IMR-90 (cell line): ENCODE measurements at regions not wholly inside any gene's neighbourhood (a gene's known extent, or its start where the extent isn't known, plus 50 kb on each side); places are given as distances from the start of the nearest gene placed in this dataset.
A peak's percentile ranks its signal among the peaks of the same experiment; 100 is the strongest.

Experiments used
- ATAC-seq: fragments of 200-7000 bp; cut with Tn5 transposase; 2 replicates; pipeline ENCODE4 v1.9.1; 2020; ENCODE audit warnings: low read depth, mild to moderate bottlenecking, moderate library complexity
- BruUV-seq: library from RNA; stranded (reverse); fragments of 400-500 nt; replicated peaks from 2 replicates; lab custom pipeline; 2021; lab: Mats Ljungman, UMichigan
- CTCF ChIA-PET: fragments of 300-600 bp; formaldehyde crosslinking; extraction: SDS; loops from one replicate; lab custom pipeline; 2021; ENCODE audit warnings: antibody characterized with exemption; lab: Yijun Ruan, JAX
- POLR2A ChIA-PET: fragments of 300-600 bp; sonication (Branson Sonifier 250); formaldehyde crosslinking; loops from one replicate; lab custom pipeline; 2022; ENCODE audit warnings: antibody characterized with exemption; ENCODE audit not compliant: unreplicated experiment; lab: Charles Lee
- DNase-seq: peaks from one replicate; pipeline ENCODE4 v3.0.0; 2013
- H2AFZ ChIP-seq: replicated peaks from 2 replicates; pipeline ENCODE3; 2013; ENCODE audit warnings: low read length, mild to moderate bottlenecking; ENCODE audit not compliant: poor library complexity
- H2AK5ac ChIP-seq: 2 replicates; pipeline ENCODE4 v1.6.1; 2013; ENCODE audit warnings: low read depth, low read length, inconsistent platforms
- H2AK9ac ChIP-seq: replicated peaks from 2 replicates; pipeline ENCODE3; 2013; ENCODE audit warnings: mild to moderate bottlenecking, low read depth, low read length, moderate library complexity; ENCODE audit not compliant: poor library complexity
- H2BK120ac ChIP-seq: 2 replicates; pipeline ENCODE4 v1.6.1; 2013; ENCODE audit warnings: low read depth, low read length, inconsistent platforms
- H2BK15ac ChIP-seq: 3 replicates; pipeline ENCODE4 v1.6.1; 2013; ENCODE audit warnings: low read depth, low read length, inconsistent platforms
- H2BK20ac ChIP-seq: 2 replicates; pipeline ENCODE4 v1.6.1; 2013; ENCODE audit warnings: low read depth, mild to moderate bottlenecking, inconsistent platforms, low read length, moderate library complexity
- H2BK5ac ChIP-seq: 2 replicates; pipeline ENCODE4 v1.6.1; 2013; ENCODE audit warnings: mild to moderate bottlenecking, low read depth, low read length, inconsistent platforms; ENCODE audit not compliant: poor library complexity, severe bottlenecking
- H3K14ac ChIP-seq: replicated peaks from 2 replicates; pipeline ENCODE4 v1.6.1; 2013; ENCODE audit warnings: low read depth, low read length, inconsistent platforms
- H3K18ac ChIP-seq: 2 replicates; pipeline ENCODE4 v1.6.1; 2013; ENCODE audit warnings: low read depth, low read length, control low read depth
- H3K23ac ChIP-seq: 2 replicates; pipeline ENCODE4 v1.6.1; 2013; ENCODE audit warnings: low read depth, low read length, inconsistent platforms
- H3K27ac ChIP-seq: 2 replicates; pipeline ENCODE4 v1.5.1; 2013; ENCODE audit warnings: mild to moderate bottlenecking, control low read depth, low read length; ENCODE audit not compliant: insufficient read depth
- H3K27me3 ChIP-seq: 2 replicates; pipeline ENCODE4 v1.6.1; 2013; ENCODE audit warnings: low read length; ENCODE audit not compliant: control insufficient read depth, insufficient read depth
- H3K36me3 ChIP-seq: 2 replicates; pipeline ENCODE4 v1.6.1; 2013; ENCODE audit warnings: low read length, mixed read lengths; ENCODE audit not compliant: control insufficient read depth, insufficient read depth
- H3K4ac ChIP-seq: 2 replicates; pipeline ENCODE4 v1.6.1; 2013; ENCODE audit warnings: low read depth, low read length, inconsistent platforms
- H3K4me1 ChIP-seq: 2 replicates; pipeline ENCODE4 v1.6.1; 2013; ENCODE audit warnings: low read length, mixed read lengths; ENCODE audit not compliant: control insufficient read depth, insufficient read depth
- H3K4me2 ChIP-seq: 2 replicates; pipeline ENCODE4 v1.6.1; 2013; ENCODE audit warnings: low read depth, mild to moderate bottlenecking, control low read depth, low read length, moderate library complexity
- H3K4me3 ChIP-seq: 2 replicates; pipeline ENCODE4 v1.5.1; 2013; ENCODE audit warnings: low read depth, mild to moderate bottlenecking, control low read depth, low read length, moderate library complexity; ENCODE audit not compliant: insufficient read depth
- H3K56ac ChIP-seq: 2 replicates; pipeline ENCODE4 v1.6.1; 2013; ENCODE audit warnings: low read length, inconsistent platforms; ENCODE audit not compliant: insufficient read depth; ENCODE audit errors: extremely low read depth
- H3K79me1 ChIP-seq, 2 experiments: 2 replicates each; pipeline ENCODE4 v1.6.1; 2013; ENCODE audit warnings: low read length in 2 of 2, inconsistent platforms in 1 of 2, low read depth in 1 of 2
- H3K9ac ChIP-seq: 2 replicates; pipeline ENCODE4 v1.6.1; 2013; ENCODE audit warnings: low read depth, low read length, control low read depth
- H3K9me1 ChIP-seq: 2 replicates; pipeline ENCODE4 v1.6.1; 2013; ENCODE audit warnings: low read length, inconsistent platforms; ENCODE audit not compliant: insufficient read depth
- H3K9me3 ChIP-seq: 2 replicates; pipeline ENCODE4 v1.6.1; 2013; ENCODE audit warnings: low read length; ENCODE audit not compliant: control insufficient read depth, insufficient read depth
- H4K20me1 ChIP-seq: 2 replicates; pipeline ENCODE4 v1.6.1; 2013; ENCODE audit warnings: low read length, inconsistent platforms; ENCODE audit not compliant: insufficient read depth
- H4K5ac ChIP-seq: 2 replicates; pipeline ENCODE4 v1.6.1; 2013; ENCODE audit warnings: mild to moderate bottlenecking, low read depth, low read length, control low read depth
- H4K8ac ChIP-seq, 2 experiments: 2 replicates each; pipeline ENCODE4 v1.6.1; 2013; ENCODE audit warnings: low read depth in 2 of 2, low read length in 2 of 2, control low read depth in 1 of 2, inconsistent platforms in 1 of 2
- H4K91ac ChIP-seq: 2 replicates; pipeline ENCODE4 v1.6.1; 2013; ENCODE audit warnings: low read depth, low read length, inconsistent platforms; ENCODE audit not compliant: insufficient read depth
- MAFK ChIP-seq: IDR thresholded peaks from 2 replicates; pipeline ENCODE4 v1.6.1; 2012; ENCODE audit warnings: low read depth, low read length, improper control_type of control experiment
- RCOR1 ChIP-seq: IDR thresholded peaks from 2 replicates; pipeline ENCODE4 v1.6.1; 2012; ENCODE audit warnings: mild to moderate bottlenecking, low read length, improper control_type of control experiment; ENCODE audit not compliant: insufficient replicate concordance
- dilution Hi-C: fragments of 300-500 bp; cut with HindIII; formaldehyde crosslinking; loops from one replicate; pipeline ENCODE4 v1.14.3; 2018; ENCODE audit warnings: low sequenced_read_pairs; ENCODE audit not compliant: unreplicated experiment
- in situ Hi-C: fragments of 300-500 bp; cut with MboI; formaldehyde crosslinking; loops from 3 replicates; pipeline ENCODE4 v1.14.3; 2019; ENCODE audit warnings: low sequenced_read_pairs, inconsistent platforms, mixed read lengths
- intact Hi-C: fragments of 100-400 bp; cut with micrococcal nuclease; formaldehyde crosslinking; loops from 2 replicates; pipeline ENCODE4 v1.10.0; 2022

- Histone ChIP-seq H4K91ac (no peak overlapping the region), H3K4me3 (no peak overlapping the region), H3K27me3 (no peaks in the 10 kb centered on the region), H2BK5ac (no peak overlapping the region), H3K23ac (no peak overlapping the region), H4K5ac (no peak overlapping the region), H2BK20ac (no peak overlapping the region), H3K27ac (no peak overlapping the region), H3K9me3 (no peaks in the 10 kb centered on the region), H2BK15ac (no peak overlapping the region), H3K4me2 (no peak overlapping the region), H2BK120ac (no peak overlapping the region), H3K79me1 (no peaks in the 10 kb centered on the region), H4K8ac (no peak overlapping the region), H3K9me1 (no peaks in the 10 kb centered on the region), H3K18ac (no peak overlapping the region), H3K9ac (no peak overlapping the region), H4K20me1 (no peaks in the 10 kb centered on the region), H2AFZ (no peak overlapping the region), H3K4me1 (no peaks in the 10 kb centered on the region), H2AK5ac (no peak overlapping the region), H2AK9ac (no peak overlapping the region), H3K4ac (no peak overlapping the region), H3K36me3 (no peaks in the 10 kb centered on the region), H3K14ac (no peak overlapping the region), H3K56ac (no peak overlapping the region)
- no peak for DNase-seq
- dilution Hi-C loops (no loop called here), in situ Hi-C loops (no loop called here), intact Hi-C loops (no loop called here)
- no TSS peak for BruUV-seq
- CTCF ChIA-PET: no interaction called here
- TF ChIP-seq MAFK (peak; percentile 69), RCOR1 (no peak)
- POLR2A ChIA-PET: no interaction called here
- ATAC-seq: no peak
These were observed 643.7 kb upstream of the NR5A2 start for GRCh38 chr1:199383793-199384192.
